Gastrocnemius medialis (tissue), 4 donors: ENCODE measurements at regions not wholly inside any gene's neighbourhood (a gene's known extent, or its start where the extent isn't known, plus 50 kb on each side); places are given as distances from the start of the nearest gene placed in this dataset.

Experiments used
- POLR2A ChIP-seq, 2 donors: fragments of 450-650 bp; IDR thresholded peaks; one replicate each; pipeline ENCODE4 v1.6.1; 2017; ENCODE audit warnings: antibody characterized with exemption in 2 of 2, mild to moderate bottlenecking in 2 of 2, moderate library complexity in 2 of 2
- TF ChIP-seq, protein P1 (sequence below), 5 experiments: fragments of 450-650 bp in 3 of 5; fragments of 200-600 bp in 2 of 5; sonication (generic) in 2 of 5; IDR thresholded peaks in 4 of 5; conservative IDR thresholded peaks in 1 of 5; 1 replicate in 4 of 5; 2 replicates in 1 of 5; pipeline ENCODE4 v1.5.1; 2016 to 2019; ENCODE audit warnings: antibody characterized with exemption in 5 of 5, mild to moderate bottlenecking in 3 of 5, moderate library complexity in 3 of 5

DNA sequence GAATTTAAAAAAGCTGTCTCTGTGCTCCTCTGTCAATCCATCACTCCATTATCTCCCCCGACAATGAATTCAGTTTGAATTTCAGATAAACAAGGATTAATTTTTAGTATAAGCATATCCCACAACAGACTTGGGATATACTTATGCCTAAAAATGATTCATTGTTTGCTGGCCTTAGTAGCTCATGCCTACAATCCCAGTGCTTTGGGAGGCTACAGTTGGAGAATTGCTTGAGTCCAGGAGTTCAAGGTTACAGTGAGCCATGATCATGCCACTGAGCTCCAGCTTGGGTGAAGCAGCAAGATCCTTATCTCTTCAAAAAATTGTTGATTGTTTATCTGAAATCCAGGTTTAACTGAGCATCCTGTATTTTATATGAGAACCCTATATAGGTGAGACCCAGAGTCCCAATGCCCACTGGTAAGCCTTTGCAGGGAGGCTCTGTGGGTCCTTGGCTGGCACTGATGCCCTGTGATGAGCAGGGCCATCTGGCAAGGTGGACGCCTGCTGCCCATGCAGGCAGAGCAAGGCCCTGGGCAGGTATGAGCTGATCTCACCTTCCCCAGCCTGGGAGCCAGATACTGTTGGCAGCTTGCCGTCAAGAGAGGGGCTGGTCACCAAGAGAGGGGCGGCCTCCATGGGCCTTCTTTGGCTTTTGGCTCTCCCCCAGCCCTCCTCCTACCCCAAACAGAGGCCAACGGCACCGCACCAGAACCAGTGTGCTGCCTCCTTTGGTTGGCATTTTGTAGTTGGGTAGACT is 158.7 kb downstream of the SEC14L1 start:
- TF ChIP-seq, protein P1, sequence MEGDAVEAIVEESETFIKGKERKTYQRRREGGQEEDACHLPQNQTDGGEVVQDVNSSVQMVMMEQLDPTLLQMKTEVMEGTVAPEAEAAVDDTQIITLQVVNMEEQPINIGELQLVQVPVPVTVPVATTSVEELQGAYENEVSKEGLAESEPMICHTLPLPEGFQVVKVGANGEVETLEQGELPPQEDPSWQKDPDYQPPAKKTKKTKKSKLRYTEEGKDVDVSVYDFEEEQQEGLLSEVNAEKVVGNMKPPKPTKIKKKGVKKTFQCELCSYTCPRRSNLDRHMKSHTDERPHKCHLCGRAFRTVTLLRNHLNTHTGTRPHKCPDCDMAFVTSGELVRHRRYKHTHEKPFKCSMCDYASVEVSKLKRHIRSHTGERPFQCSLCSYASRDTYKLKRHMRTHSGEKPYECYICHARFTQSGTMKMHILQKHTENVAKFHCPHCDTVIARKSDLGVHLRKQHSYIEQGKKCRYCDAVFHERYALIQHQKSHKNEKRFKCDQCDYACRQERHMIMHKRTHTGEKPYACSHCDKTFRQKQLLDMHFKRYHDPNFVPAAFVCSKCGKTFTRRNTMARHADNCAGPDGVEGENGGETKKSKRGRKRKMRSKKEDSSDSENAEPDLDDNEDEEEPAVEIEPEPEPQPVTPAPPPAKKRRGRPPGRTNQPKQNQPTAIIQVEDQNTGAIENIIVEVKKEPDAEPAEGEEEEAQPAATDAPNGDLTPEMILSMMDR (IDR thresholded peaks at IDR 0.05 in 4 of 5, conservative IDR thresholded peaks at IDR 0.05 in 1 of 5), result no peak
- TF ChIP-seq POLR2A (IDR thresholded peaks at IDR 0.05), result no peak
